HG03066 (cell line): ENCODE measurements at regions not wholly inside any gene's neighbourhood (a gene's known extent, or its start where the extent isn't known, plus 50 kb on each side); places are given as distances from the start of the nearest gene placed in this dataset.
"Not testable (repeated sequence)": the region's sequence is repeated elsewhere in the genome, so short reads cannot be mapped to it uniquely, and the experiment has no call there.

Source experiments
- ATAC-seq: cut with Tn5 transposase; IDR thresholded peaks from one replicate; pipeline ENCODE4 v1.9.1; 2021; ENCODE audit warnings: low read depth; ENCODE audit not compliant: unreplicated experiment

GRCh38 chr1:234962340-234962989 lies 166.2 kb downstream of the TOMM20 start:
- ATAC-seq = peak; percentile 56

- peak; percentile 25 for ATAC-seq
Measured at GRCh38 chr1:234961456-234962339, 166.9 kb downstream of the TOMM20 start.

- no peak for ATAC-seq
Measured at GRCh38 chr1:234960722-234961455, 167.7 kb downstream of the TOMM20 start.

- no peak for ATAC-seq
Measured at GRCh38 chr1:234958706-234959657, 169.7 kb downstream of the TOMM20 start.

GRCh38 chr1:234958066-234958705 lies 170.5 kb downstream of the TOMM20 start:
- ATAC-seq = no peak

- ATAC-seq = no peak
Measured at GRCh38 chr1:234957330-234958065, 171.1 kb downstream of the TOMM20 start.

- ATAC-seq = no peak
Measured at GRCh38 chr1:234956821-234957329, 171.8 kb downstream of the TOMM20 start.

- peak; percentile 54 for ATAC-seq
Measured at GRCh38 chr1:234955107-234955731, 173.4 kb downstream of the TOMM20 start.

- no peak for ATAC-seq
Measured at GRCh38 chr1:234954613-234955012, 174.0 kb downstream of the TOMM20 start.

- ATAC-seq = no peak
Measured at GRCh38 chr1:234953655-234954405, 174.8 kb downstream of the TOMM20 start.

GRCh38 chr1:234950598-234950997 lies 178.0 kb downstream of the TOMM20 start:
- ATAC-seq = no peak

GRCh38 chr1:234949528-234949927 lies 179.1 kb downstream of the TOMM20 start:
- not testable (repeated sequence) for ATAC-seq

GRCh38 chr1:234944439-234945344 lies 183.9 kb downstream of the TOMM20 start:
- ATAC-seq = peak; percentile 60

- ATAC-seq = no peak
Measured at GRCh38 chr1:234943836-234944402, 184.7 kb downstream of the TOMM20 start.

- ATAC-seq = no peak
Measured at GRCh38 chr1:234942879-234943506, 185.6 kb downstream of the TOMM20 start.

- no peak for ATAC-seq
Measured at GRCh38 chr1:234942012-234942332, 186.7 kb downstream of the TOMM20 start.
